Suprapubic skin (tissue), 3 donors: ENCODE measurements at regions not wholly inside any gene's neighbourhood (a gene's known extent, or its start where the extent isn't known, plus 50 kb on each side); places are given as distances from the start of the nearest gene placed in this dataset.

Source experiments
- EP300 ChIP-seq: sonication (generic); formaldehyde crosslinking; IDR thresholded peaks from one replicate; pipeline ENCODE4 v1.6.1; 2017; ENCODE audit warnings: antibody characterized with exemption
- POLR2A ChIP-seq, 2 donors: fragments of 450-650 bp; IDR thresholded peaks; one replicate each; pipeline ENCODE4 v1.6.1; 2017; ENCODE audit warnings: antibody characterized with exemption in 2 of 2, mild to moderate bottlenecking in 2 of 2, moderate library complexity in 2 of 2
- TF ChIP-seq, protein P1 (sequence below), 2 donors: fragments of 200-600 bp in 1 of 2; fragments of 450-650 bp in 1 of 2; sonication (generic) in 1 of 2; IDR thresholded peaks; one replicate each; pipeline ENCODE4 v1.5.1; 2016 to 2019; ENCODE audit warnings: antibody characterized with exemption in 2 of 2, mild to moderate bottlenecking in 1 of 2, moderate library complexity in 1 of 2

DNA sequence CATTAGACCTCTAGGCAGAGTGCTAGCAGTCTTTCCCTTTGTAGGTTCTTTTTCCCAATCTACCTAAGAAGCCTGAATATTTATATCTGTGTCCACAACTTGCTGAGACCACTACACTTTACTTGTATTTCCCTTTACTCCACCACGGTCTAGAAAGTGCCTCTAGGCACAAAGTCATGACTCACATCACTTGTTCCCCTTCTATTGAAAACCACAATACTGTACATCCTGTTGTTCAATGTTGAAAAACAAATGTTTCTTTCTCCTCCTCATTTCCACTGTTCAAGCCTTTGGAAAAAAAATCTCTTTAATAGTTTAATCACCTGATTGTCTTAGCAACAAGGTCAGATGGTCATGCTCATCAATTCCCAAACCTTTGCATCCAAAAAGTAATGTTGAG is 326.7 kb downstream of the GUCY2F start:
- TF ChIP-seq POLR2A (IDR thresholded peaks at IDR 0.05) = no peak
- TF ChIP-seq, protein P1, sequence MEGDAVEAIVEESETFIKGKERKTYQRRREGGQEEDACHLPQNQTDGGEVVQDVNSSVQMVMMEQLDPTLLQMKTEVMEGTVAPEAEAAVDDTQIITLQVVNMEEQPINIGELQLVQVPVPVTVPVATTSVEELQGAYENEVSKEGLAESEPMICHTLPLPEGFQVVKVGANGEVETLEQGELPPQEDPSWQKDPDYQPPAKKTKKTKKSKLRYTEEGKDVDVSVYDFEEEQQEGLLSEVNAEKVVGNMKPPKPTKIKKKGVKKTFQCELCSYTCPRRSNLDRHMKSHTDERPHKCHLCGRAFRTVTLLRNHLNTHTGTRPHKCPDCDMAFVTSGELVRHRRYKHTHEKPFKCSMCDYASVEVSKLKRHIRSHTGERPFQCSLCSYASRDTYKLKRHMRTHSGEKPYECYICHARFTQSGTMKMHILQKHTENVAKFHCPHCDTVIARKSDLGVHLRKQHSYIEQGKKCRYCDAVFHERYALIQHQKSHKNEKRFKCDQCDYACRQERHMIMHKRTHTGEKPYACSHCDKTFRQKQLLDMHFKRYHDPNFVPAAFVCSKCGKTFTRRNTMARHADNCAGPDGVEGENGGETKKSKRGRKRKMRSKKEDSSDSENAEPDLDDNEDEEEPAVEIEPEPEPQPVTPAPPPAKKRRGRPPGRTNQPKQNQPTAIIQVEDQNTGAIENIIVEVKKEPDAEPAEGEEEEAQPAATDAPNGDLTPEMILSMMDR (IDR thresholded peaks at IDR 0.05) = no peak
- TF ChIP-seq EP300 = no peak
